Neural progenitor cell (in vitro differentiated cells): ENCODE measurements at regions not wholly inside any gene's neighbourhood (a gene's known extent, or its start where the extent isn't known, plus 50 kb on each side); places are given as distances from the start of the nearest gene placed in this dataset.

Experiments used
- EZH2 ChIP-seq: fragments of 200-600 bp; sonication (generic); IDR thresholded peaks from 2 replicates; pipeline ENCODE4 v1.6.1; 2017; ENCODE audit warnings: antibody characterized with exemption, mild to moderate bottlenecking, moderate library complexity
- EZH2phosphoT487 ChIP-seq: fragments of 200-600 bp; sonication (generic); IDR thresholded peaks from 2 replicates; pipeline ENCODE4 v1.6.1; 2017; ENCODE audit warnings: antibody characterized with exemption
- TF ChIP-seq, protein P1 (sequence below): fragments of 200-600 bp; sonication (generic); IDR thresholded peaks from 2 replicates; pipeline ENCODE4 v1.5.1; 2017; ENCODE audit warnings: antibody characterized with exemption, mild to moderate bottlenecking

- no peak for TF ChIP-seq EZH2phosphoT487
- TF ChIP-seq, protein P1, sequence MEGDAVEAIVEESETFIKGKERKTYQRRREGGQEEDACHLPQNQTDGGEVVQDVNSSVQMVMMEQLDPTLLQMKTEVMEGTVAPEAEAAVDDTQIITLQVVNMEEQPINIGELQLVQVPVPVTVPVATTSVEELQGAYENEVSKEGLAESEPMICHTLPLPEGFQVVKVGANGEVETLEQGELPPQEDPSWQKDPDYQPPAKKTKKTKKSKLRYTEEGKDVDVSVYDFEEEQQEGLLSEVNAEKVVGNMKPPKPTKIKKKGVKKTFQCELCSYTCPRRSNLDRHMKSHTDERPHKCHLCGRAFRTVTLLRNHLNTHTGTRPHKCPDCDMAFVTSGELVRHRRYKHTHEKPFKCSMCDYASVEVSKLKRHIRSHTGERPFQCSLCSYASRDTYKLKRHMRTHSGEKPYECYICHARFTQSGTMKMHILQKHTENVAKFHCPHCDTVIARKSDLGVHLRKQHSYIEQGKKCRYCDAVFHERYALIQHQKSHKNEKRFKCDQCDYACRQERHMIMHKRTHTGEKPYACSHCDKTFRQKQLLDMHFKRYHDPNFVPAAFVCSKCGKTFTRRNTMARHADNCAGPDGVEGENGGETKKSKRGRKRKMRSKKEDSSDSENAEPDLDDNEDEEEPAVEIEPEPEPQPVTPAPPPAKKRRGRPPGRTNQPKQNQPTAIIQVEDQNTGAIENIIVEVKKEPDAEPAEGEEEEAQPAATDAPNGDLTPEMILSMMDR, result no peak
- no peak for TF ChIP-seq EZH2
These were observed 106.3 kb upstream of the LY86 start for GRCh38 chr6:6482256-6482655.
